Ovary (tissue), 7 donors: ENCODE measurements at regions not wholly inside any gene's neighbourhood (a gene's known extent, or its start where the extent isn't known, plus 50 kb on each side); places are given as distances from the start of the nearest gene placed in this dataset.

ENCODE experiments used
- DNase-seq, 5 donors: peaks; one replicate each; pipeline ENCODE4 v3.0.0-alpha.2; 2019 to 2020
- H3K27ac ChIP-seq, 2 donors: fragments of 200-600 bp; one replicate each; pipeline versions ENCODE4 v1.5.1 to v1.8.0; 2019 to 2022
- H3K27me3 ChIP-seq: fragments of 200-600 bp; one replicate; pipeline ENCODE4 v1.8.0; 2022
- H3K36me3 ChIP-seq: fragments of 200-600 bp; sonication (generic); one replicate; pipeline ENCODE4 v1.5.1; 2019
- H3K4me1 ChIP-seq: one replicate; pipeline ENCODE4 v1.8.1; 2013; ENCODE audit warnings: mild to moderate bottlenecking, moderate library complexity; ENCODE audit not compliant: insufficient read depth
- H3K4me3 ChIP-seq: fragments of 200-600 bp; sonication (generic); one replicate; pipeline ENCODE4 v1.5.1; 2017
- H3K9me3 ChIP-seq, 2 donors: fragments of 200-600 bp in 1 of 2; sonication (generic) in 1 of 2; one replicate each; pipeline versions ENCODE4 v1.5.1 to v1.8.1; 2013 to 2019; ENCODE audit warnings: mild to moderate bottlenecking in 1 of 2, moderate library complexity in 1 of 2
- CTCF ChIP-seq, 3 donors: fragments of 450-650 bp in 2 of 3; fragments of 200-600 bp in 1 of 3; IDR thresholded peaks; one replicate each; pipeline versions ENCODE4 v1.5.1 to v1.8.0; 2016 to 2022; ENCODE audit warnings: antibody characterized with exemption in 3 of 3, mild to moderate bottlenecking in 1 of 3
- EP300 ChIP-seq: sonication (generic); formaldehyde crosslinking; IDR thresholded peaks from one replicate; pipeline ENCODE4 v1.6.1; 2017; ENCODE audit warnings: antibody characterized with exemption
- POLR2A ChIP-seq: fragments of 450-650 bp; IDR thresholded peaks from one replicate; pipeline ENCODE4 v1.6.1; 2017; ENCODE audit warnings: antibody characterized with exemption, mild to moderate bottlenecking, moderate library complexity
- WGBS, 3 donors: extraction: QIAGEN DNeasy Blood & Tissue Kit in 1 of 3; methylation state at CpG; one replicate each; pipeline versions ENCODE4 v1.1.5 to v1.1.7; 2013 to 2017; 5-methylcytosine and 5-hydroxymethylcytosine counted together
- intact Hi-C, 4 donors: fragments of 100-400 bp; cut with DNase I; formaldehyde crosslinking; loops; one replicate each; pipeline versions ENCODE4 v1.11.0 to v1.15.1; 2022 to 2023
- donor health status: DM: no; HTN: no; CAD: no; lungs with moderate emphysema.
- donor health status: DM: no; HTN: no; CAD: no.
- donor health status: Bipolar disorder and iron deficiency.
- donor health status: DM: no; HTN: no; CAD: no.
- donor health status: DM: yes; HTN: yes; CAD: no.

GRCh38 chr1:80050085-80050484, 1043.6 kb upstream of the ADGRL4 start:
- 95 to 98% (median 97%) methylated on average over 15 of the region's 15 CpGs for WGBS, 3 donors
- intact Hi-C loops: no loop called here
- Histone ChIP-seq H3K9me3 (no peaks in the 10 kb centered on the region), H3K27me3 (no peaks in the 10 kb centered on the region), H3K36me3 (no peaks in the 10 kb centered on the region), H3K27ac (no peak overlapping the region), H3K4me1 (no peaks in the 10 kb centered on the region), H3K4me3 (no peak overlapping the region)
- DNase-seq: no peak
- no peak for TF ChIP-seq CTCF (IDR thresholded peaks at IDR 0.05)
- no peak for TF ChIP-seq POLR2A

GRCh38 chr1:80048716-80049115, 1042.2 kb upstream of the ADGRL4 start:
- no peak for DNase-seq
- H3K27ac ChIP-seq: no peak overlapping the region
- H3K4me1 ChIP-seq: no peaks in the 10 kb centered on the region
- H3K4me3 ChIP-seq: no peak overlapping the region
- H3K9me3 ChIP-seq: no peaks in the 10 kb centered on the region
- no peak for TF ChIP-seq EP300
- no peak for TF ChIP-seq POLR2A
- TF ChIP-seq CTCF (IDR thresholded peaks at IDR 0.05): no peak
- no peaks in the 10 kb centered on the region for H3K36me3 ChIP-seq
- intact Hi-C loops: no loop called here
- H3K27me3 ChIP-seq: no peaks in the 10 kb centered on the region

- Histone ChIP-seq H3K4me1 (no peaks in the 10 kb centered on the region), H3K27ac (no peak overlapping the region), H3K36me3 (no peaks in the 10 kb centered on the region), H3K4me3 (no peak overlapping the region), H3K9me3 (no peaks in the 10 kb centered on the region), H3K27me3 (no peaks in the 10 kb centered on the region)
- intact Hi-C loops: no loop called here
- no peak for TF ChIP-seq POLR2A
- no peak for TF ChIP-seq EP300
- no peak for TF ChIP-seq CTCF (IDR thresholded peaks at IDR 0.05)
- WGBS, 3 donors: 75 to 86% (median 83%) methylated on average over 2 of the region's 2 CpGs
- DNase-seq: no peak
Observed at GRCh38 chr1:80047791-80048190, 1041.3 kb upstream of the ADGRL4 start.

- no peaks in the 10 kb centered on the region for H3K27me3 ChIP-seq
- no peaks in the 10 kb centered on the region for H3K9me3 ChIP-seq
- H3K36me3 ChIP-seq: no peaks in the 10 kb centered on the region
- H3K4me1 ChIP-seq: no peaks in the 10 kb centered on the region
- H3K4me3 ChIP-seq: no peak overlapping the region
- TF ChIP-seq CTCF (IDR thresholded peaks at IDR 0.05) (no peak), POLR2A (no peak), EP300 (no peak)
- intact Hi-C loops: no loop called here
- no peak overlapping the region for H3K27ac ChIP-seq
- no peak for DNase-seq
Observed at GRCh38 chr1:80044662-80045061, 1038.1 kb upstream of the ADGRL4 start.
